ENCODE measurements at regions not wholly inside any gene's neighbourhood (a gene's known extent, or its start where the extent isn't known, plus 50 kb on each side); places are given as distances from the start of the nearest gene placed in this dataset.

GRCh38 chr2:19426941-19427340 is 68.5 kb upstream of the OSR1 start:
- TF ChIP-seq ZNF384 (IDR thresholded peaks at IDR 0.05): no peak
- no peak for TF ChIP-seq FOXA1 (IDR thresholded peaks at IDR 0.05)
- TF ChIP-seq TARDBP (IDR thresholded peaks at IDR 0.05): no peak
- no peak for TF ChIP-seq FOXK2 (IDR thresholded peaks at IDR 0.05)
- TF ChIP-seq FOXM1 (IDR thresholded peaks at IDR 0.05; ENCODE audit: borderline replicate concordance): no peak
- no peak for TF ChIP-seq HDGF (IDR thresholded peaks at IDR 0.05; ENCODE audit: borderline replicate concordance)
- TF ChIP-seq ARNT (IDR thresholded peaks at IDR 0.05): no peak
- TF ChIP-seq SP1 (IDR thresholded peaks at IDR 0.05): no peak
- no peak for TF ChIP-seq ELF4 (IDR thresholded peaks at IDR 0.05)
- TF ChIP-seq NFRKB (IDR thresholded peaks at IDR 0.05): no peak
